Activated B cell treated with CpG ODN at 0.5 μM for 24 hours (primary cell): ENCODE measurements at regions not wholly inside any gene's neighbourhood (a gene's known extent, or its start where the extent isn't known, plus 50 kb on each side); places are given as distances from the start of the nearest gene placed in this dataset.

Source experiments
- ATAC-seq: fragments of 200-7000 bp; cut with Tn5 transposase; one replicate; pipeline ENCODE4 v1.10.0; 2021; ENCODE audit warnings: low read depth, mild to moderate bottlenecking, moderate library complexity
- CTCF ChIA-PET: fragments of 350-600 bp; sonication (Branson Sonifier 250); formaldehyde crosslinking; loops from one replicate; lab custom pipeline; 2021; ENCODE audit warnings: antibody characterized with exemption; lab: Charles Lee
- POLR2A ChIA-PET: fragments of 350-600 bp; sonication (Branson Sonifier 250); formaldehyde crosslinking; loops from one replicate; lab custom pipeline; 2021; ENCODE audit warnings: antibody characterized with exemption; lab: Charles Lee
- DNase-seq: peaks from one replicate; pipeline ENCODE4 v3.0.0; 2022
- H3K27ac Mint-ChIP-seq: one replicate; pipeline ENCODE4 v1.8.0; 2020; ENCODE audit warnings: mixed read lengths
- H3K27me3 Mint-ChIP-seq: one replicate; pipeline ENCODE4 v1.8.0; 2021; ENCODE audit warnings: mixed read lengths
- H3K36me3 Mint-ChIP-seq: one replicate; pipeline ENCODE4 v1.8.0; 2021; ENCODE audit warnings: low read depth, mixed read lengths
- H3K4me1 Mint-ChIP-seq: one replicate; pipeline ENCODE4 v1.8.0; 2021; ENCODE audit warnings: mixed read lengths
- H3K4me3 Mint-ChIP-seq: one replicate; pipeline ENCODE4 v1.8.0; 2020; ENCODE audit warnings: mild to moderate bottlenecking, mixed read lengths
- H3K9me3 Mint-ChIP-seq: one replicate; pipeline ENCODE4 v1.8.0; 2020; ENCODE audit warnings: mixed read lengths
- intact Hi-C: fragments of 100-400 bp; cut with micrococcal nuclease; formaldehyde crosslinking; loops from one replicate; pipeline ENCODE4 v1.15.1; 2024
- TF ChIP-seq, protein P1 (sequence below): fragments of 200-600 bp; IDR thresholded peaks from one replicate; pipeline ENCODE4 v1.8.0; 2022; ENCODE audit warnings: antibody characterized with exemption, mild to moderate bottlenecking

DNA sequence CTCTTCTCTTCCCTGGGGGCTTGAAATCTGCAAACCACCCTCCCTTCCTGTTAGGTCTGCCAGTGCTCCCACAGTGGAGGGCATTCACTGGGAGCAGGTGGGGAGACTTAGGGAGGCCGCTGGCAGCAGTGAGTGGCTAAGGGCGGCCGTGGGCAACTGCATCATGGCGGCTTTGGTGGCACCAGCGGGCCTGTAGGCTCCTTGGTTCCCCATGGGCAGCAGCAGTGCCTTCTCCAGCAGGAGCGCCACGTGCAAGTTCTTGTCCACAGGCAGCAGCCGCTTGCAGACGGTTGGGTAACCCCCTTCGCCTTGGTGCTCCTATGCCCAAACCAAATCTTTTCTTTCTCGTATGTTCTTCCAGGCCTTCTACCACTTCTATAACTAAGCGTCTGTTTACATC, 158.2 kb downstream of the SREK1 start:
- no peaks in the 10 kb centered on the region for H3K4me1 Mint-ChIP-seq
- DNase-seq (no peak), ATAC-seq (no peak)
- TF ChIP-seq, protein P1, sequence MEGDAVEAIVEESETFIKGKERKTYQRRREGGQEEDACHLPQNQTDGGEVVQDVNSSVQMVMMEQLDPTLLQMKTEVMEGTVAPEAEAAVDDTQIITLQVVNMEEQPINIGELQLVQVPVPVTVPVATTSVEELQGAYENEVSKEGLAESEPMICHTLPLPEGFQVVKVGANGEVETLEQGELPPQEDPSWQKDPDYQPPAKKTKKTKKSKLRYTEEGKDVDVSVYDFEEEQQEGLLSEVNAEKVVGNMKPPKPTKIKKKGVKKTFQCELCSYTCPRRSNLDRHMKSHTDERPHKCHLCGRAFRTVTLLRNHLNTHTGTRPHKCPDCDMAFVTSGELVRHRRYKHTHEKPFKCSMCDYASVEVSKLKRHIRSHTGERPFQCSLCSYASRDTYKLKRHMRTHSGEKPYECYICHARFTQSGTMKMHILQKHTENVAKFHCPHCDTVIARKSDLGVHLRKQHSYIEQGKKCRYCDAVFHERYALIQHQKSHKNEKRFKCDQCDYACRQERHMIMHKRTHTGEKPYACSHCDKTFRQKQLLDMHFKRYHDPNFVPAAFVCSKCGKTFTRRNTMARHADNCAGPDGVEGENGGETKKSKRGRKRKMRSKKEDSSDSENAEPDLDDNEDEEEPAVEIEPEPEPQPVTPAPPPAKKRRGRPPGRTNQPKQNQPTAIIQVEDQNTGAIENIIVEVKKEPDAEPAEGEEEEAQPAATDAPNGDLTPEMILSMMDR = no peak
- no peak overlapping the region for H3K4me3 Mint-ChIP-seq
- intact Hi-C loops = loop anchor here (10.0 kb wide), 1 partner anchor 1952 kb away; no protein-coding TSS in a partner anchor
- H3K27ac Mint-ChIP-seq = no peak overlapping the region
- ChIA-PET CTCF (interaction anchor here (8.4 kb wide), 1 partner anchor 458 kb away, joined by 302 read pairs; no protein-coding TSS in a partner anchor), POLR2A (no interaction called here)
- no peaks in the 10 kb centered on the region for H3K9me3 Mint-ChIP-seq
- no peaks in the 10 kb centered on the region for H3K36me3 Mint-ChIP-seq
- peaks cover 25% of the 10 kb centered on the region for H3K27me3 Mint-ChIP-seq

- Mint-ChIP-seq H3K4me3 (no peak overlapping the region), H3K4me1 (no peaks in the 10 kb centered on the region), H3K27ac (no peak overlapping the region), H3K36me3 (no peaks in the 10 kb centered on the region), H3K9me3 (no peaks in the 10 kb centered on the region), H3K27me3 (peaks cover 15% of the 10 kb centered on the region)
- DNase-seq (no peak), ATAC-seq (peak; percentile 65)
- ChIA-PET CTCF (interaction anchor here (0.6 to 8.4 kb wide), 39 partner anchors 9 to 673 kb away, joined by 3 to 302 read pairs (median 5); no protein-coding TSS in a partner anchor), POLR2A (no interaction called here)
- intact Hi-C loops = loop anchor here (1.0 to 10.0 kb wide), 5 partner anchors 135 to 1949 kb away; no protein-coding TSS in a partner anchor
- TF ChIP-seq, protein P1 = no peak
Observed at GRCh38 chr5:66306105-66306843, 162.2 kb downstream of the SREK1 start.

- intact Hi-C loops = loop anchor here (1.0 to 10.0 kb wide), 10 partner anchors 136 to 1948 kb away; partner anchors contain the start of gene MAST4
- DNase-seq = no peak
- Mint-ChIP-seq H3K36me3 (no peaks in the 10 kb centered on the region), H3K27me3 (peaks cover 14% of the 10 kb centered on the region), H3K27ac (no peak overlapping the region), H3K4me3 (no peak overlapping the region), H3K4me1 (no peaks in the 10 kb centered on the region), H3K9me3 (no peaks in the 10 kb centered on the region)
- TF ChIP-seq, protein P1 = no peak
- ChIA-PET POLR2A (no interaction called here), CTCF (interaction anchor here (0.8 to 8.4 kb wide), 37 partner anchors 10 to 672 kb away, joined by 3 to 302 read pairs (median 5); no protein-coding TSS in a partner anchor)
- no peak for ATAC-seq
Observed at GRCh38 chr5:66306844-66307315, 162.8 kb downstream of the SREK1 start.

DNA sequence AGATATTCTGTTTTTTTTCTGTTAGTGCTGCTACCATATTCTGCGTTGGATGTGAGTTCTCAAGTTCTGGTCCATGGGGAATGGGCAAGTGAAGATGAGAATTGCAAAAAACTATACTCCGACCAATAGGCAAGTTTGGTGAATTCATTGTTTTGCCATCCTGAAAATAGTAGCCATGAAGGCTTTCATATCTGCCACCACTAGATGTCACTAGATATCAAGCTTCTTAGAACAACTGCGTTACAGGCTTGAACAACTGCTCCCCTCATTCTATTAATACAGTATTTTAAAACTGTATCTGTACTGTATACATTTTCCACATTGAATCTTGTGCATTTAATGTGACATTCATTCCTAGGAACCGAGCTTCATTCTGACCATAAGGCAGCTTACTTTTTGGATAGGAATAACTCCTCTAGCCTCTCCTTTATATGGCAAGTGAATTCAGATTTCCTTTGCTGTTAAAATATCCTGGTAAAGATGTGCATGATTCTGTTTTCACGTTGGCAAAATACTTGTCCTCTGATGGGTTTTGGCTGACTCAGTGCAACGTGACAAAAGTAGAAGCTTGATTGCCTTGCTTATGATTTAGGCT, 163.6 kb downstream of the SREK1 start:
- DNase-seq = no peak
- CTCF ChIA-PET = interaction anchor here (0.6 to 8.4 kb wide), 16 partner anchors 9 to 906 kb away, joined by 3 to 302 read pairs (median 4); no protein-coding TSS in a partner anchor
- POLR2A ChIA-PET = no interaction called here
- Mint-ChIP-seq H3K36me3 (no peaks in the 10 kb centered on the region), H3K4me1 (no peaks in the 10 kb centered on the region), H3K4me3 (no peak overlapping the region), H3K9me3 (no peaks in the 10 kb centered on the region), H3K27ac (no peak overlapping the region), H3K27me3 (peaks cover 14% of the 10 kb centered on the region)
- peak; percentile 52 for ATAC-seq
- intact Hi-C loops = loop anchor here (1.0 to 10.0 kb wide), 8 partner anchors 165 to 1947 kb away; partner anchors contain the start of gene MAST4
- TF ChIP-seq, protein P1 = peak; percentile 33

DNA sequence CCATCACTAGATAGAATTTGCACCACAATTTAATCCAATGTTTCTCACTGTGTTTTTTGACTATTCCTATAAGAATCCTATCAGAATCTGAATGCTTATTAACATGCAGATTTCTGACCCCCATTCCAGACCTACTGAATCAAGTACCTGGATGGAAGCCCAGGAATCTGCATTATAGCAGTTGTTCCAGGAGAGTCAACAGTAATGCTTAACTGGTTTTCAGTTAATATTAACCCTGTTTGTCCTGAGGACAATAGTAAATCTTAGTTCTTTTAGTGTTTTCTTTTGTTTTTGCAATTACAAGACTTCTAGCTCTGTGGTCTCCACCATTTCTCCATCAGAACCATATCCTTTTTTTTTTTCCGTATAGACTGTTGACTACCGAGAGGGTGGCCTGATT, 168.2 kb downstream of the SREK1 start:
- H3K4me1 Mint-ChIP-seq = no peaks in the 10 kb centered on the region
- no peak overlapping the region for H3K27ac Mint-ChIP-seq
- no peaks in the 10 kb centered on the region for H3K36me3 Mint-ChIP-seq
- ChIA-PET POLR2A (no interaction called here), CTCF (interaction anchor here (1.8 kb wide), 1 partner anchor 445 kb away, joined by 6 read pairs; no protein-coding TSS in a partner anchor)
- no peak for ATAC-seq
- peaks cover 4% of the 10 kb centered on the region for H3K27me3 Mint-ChIP-seq
- no peak overlapping the region for H3K4me3 Mint-ChIP-seq
- TF ChIP-seq, protein P1 = no peak
- intact Hi-C loops = no loop called here
- peaks cover 10% of the 10 kb centered on the region for H3K9me3 Mint-ChIP-seq
- no peak for DNase-seq
